HEK293 (cell line): ENCODE measurements at regions not wholly inside any gene's neighbourhood (a gene's known extent, or its start where the extent isn't known, plus 50 kb on each side); places are given as distances from the start of the nearest gene placed in this dataset.

Experiments
- CTCF ChIP-seq: fragments of 450-650 bp; formaldehyde crosslinking; IDR thresholded peaks from 2 replicates; pipeline ENCODE4 v1.5.1; 2016; ENCODE audit warnings: missing biosample characterization, missing genetic modification characterization
- HOXA7 ChIP-seq: sonication (generic); formaldehyde crosslinking; IDR thresholded peaks from 2 replicates; pipeline ENCODE4 v1.8.1; 2022; ENCODE audit warnings: missing genetic modification reagents, borderline replicate concordance
- PATZ1 ChIP-seq: fragments of 450-650 bp; formaldehyde crosslinking; IDR thresholded peaks from 2 replicates; pipeline ENCODE4 v1.5.1; 2016; ENCODE audit warnings: missing biosample characterization, missing genetic modification characterization
- REST ChIP-seq: fragments of 450-650 bp; formaldehyde crosslinking; IDR thresholded peaks from 2 replicates; pipeline ENCODE4 v1.5.1; 2016; ENCODE audit warnings: missing biosample characterization, missing genetic modification characterization
- SCRT2 ChIP-seq: fragments of 450-650 bp; formaldehyde crosslinking; IDR thresholded peaks from 2 replicates; pipeline ENCODE4 v1.5.1; 2016; ENCODE audit warnings: missing biosample characterization, missing genetic modification characterization
- ZBTB8A ChIP-seq: fragments of 450-650 bp; formaldehyde crosslinking; IDR thresholded peaks from 2 replicates; pipeline ENCODE4 v1.5.1; 2016; ENCODE audit warnings: missing biosample characterization, missing genetic modification characterization
- ZNF362 ChIP-seq: fragments of 450-650 bp; formaldehyde crosslinking; IDR thresholded peaks from 2 replicates; pipeline ENCODE4 v1.5.1; 2016; ENCODE audit warnings: missing biosample characterization, missing genetic modification characterization
- ZNF501 ChIP-seq: fragments of 450-650 bp; formaldehyde crosslinking; IDR thresholded peaks from 2 replicates; pipeline ENCODE4 v1.5.1; 2016; ENCODE audit warnings: missing biosample characterization, missing genetic modification characterization

GRCh38 chr5:163995206-163995605 is 489.8 kb downstream of the MAT2B start:
- TF ChIP-seq CTCF (tag by site-specific recombination) (no peak), HOXA7 (CRISPR knock-in tag) (no peak), SCRT2 (no peak), ZNF362 (no peak), REST (tag by site-specific recombination) (no peak), ZNF501 (tag by site-specific recombination) (no peak), PATZ1 (tag by site-specific recombination) (no peak), ZBTB8A (tag by site-specific recombination) (no peak)
